ENCODE measurements at regions not wholly inside any gene's neighbourhood (a gene's known extent, or its start where the extent isn't known, plus 50 kb on each side); places are given as distances from the start of the nearest gene placed in this dataset.

- no peak overlapping the region for H3K4me3 ChIP-seq (ENCODE audit: low read depth, low read length)
- DNase-seq: no peak
- no peak overlapping the region for H3K27ac ChIP-seq
- no peak for TF ChIP-seq CTCF (IDR thresholded peaks at IDR 0.05; ENCODE audit: low read depth, low read length)
- H3K9me3 ChIP-seq (ENCODE audit: severe bottlenecking): no peaks in the 10 kb centered on the region
- no peaks in the 10 kb centered on the region for H3K27me3 ChIP-seq (ENCODE audit: insufficient read depth, low read depth, severe bottlenecking)
- H3K36me3 ChIP-seq: no peaks in the 10 kb centered on the region
These were observed 775.7 kb downstream of the SLC6A15 start for GRCh38 chr12:84136862-84137367.

GRCh38 chr12:84135586-84136279 is 776.9 kb downstream of the SLC6A15 start:
- no peak for DNase-seq
- TF ChIP-seq CTCF (IDR thresholded peaks at IDR 0.05; ENCODE audit: low read depth, low read length): no peak
- no peak overlapping the region for H3K27ac ChIP-seq

GRCh38 chr12:84134797-84135366 is 777.7 kb downstream of the SLC6A15 start:
- H3K9me3 ChIP-seq (ENCODE audit: severe bottlenecking): no peaks in the 10 kb centered on the region
- no peak for TF ChIP-seq CTCF (IDR thresholded peaks at IDR 0.05; ENCODE audit: low read depth, low read length)
- DNase-seq: no peak
- H3K36me3 ChIP-seq: no peaks in the 10 kb centered on the region
- H3K4me3 ChIP-seq (ENCODE audit: low read depth, low read length): no peak overlapping the region
- no peak overlapping the region for H3K27ac ChIP-seq
- H3K27me3 ChIP-seq (ENCODE audit: insufficient read depth, low read depth, severe bottlenecking): no peaks in the 10 kb centered on the region

More at GRCh38 chr12:84135586-84136279, 776.9 kb downstream of the SLC6A15 start:
- no peaks in the 10 kb centered on the region for H3K27me3 ChIP-seq (ENCODE audit: insufficient read depth, low read depth, severe bottlenecking)
- no peaks in the 10 kb centered on the region for H3K36me3 ChIP-seq
- H3K9me3 ChIP-seq (ENCODE audit: severe bottlenecking): no peaks in the 10 kb centered on the region
- no peak overlapping the region for H3K4me3 ChIP-seq (ENCODE audit: low read depth, low read length)

GRCh38 chr12:84131076-84131475 is 781.5 kb downstream of the SLC6A15 start:
- no peak overlapping the region for H3K4me3 ChIP-seq (ENCODE audit: low read depth, low read length)
- no peaks in the 10 kb centered on the region for H3K9me3 ChIP-seq (ENCODE audit: severe bottlenecking)
- no peaks in the 10 kb centered on the region for H3K36me3 ChIP-seq
- no peak for TF ChIP-seq CTCF (IDR thresholded peaks at IDR 0.05; ENCODE audit: low read depth, low read length)
- no peak for DNase-seq
- H3K27me3 ChIP-seq (ENCODE audit: insufficient read depth, low read depth, severe bottlenecking): no peaks in the 10 kb centered on the region
- no peak overlapping the region for H3K27ac ChIP-seq

- no peak overlapping the region for H3K27ac ChIP-seq
- DNase-seq: no peak
- H3K27me3 ChIP-seq (ENCODE audit: insufficient read depth, low read depth, severe bottlenecking): no peaks in the 10 kb centered on the region
- H3K9me3 ChIP-seq (ENCODE audit: severe bottlenecking): no peaks in the 10 kb centered on the region
- H3K36me3 ChIP-seq: no peaks in the 10 kb centered on the region
- H3K4me3 ChIP-seq (ENCODE audit: low read depth, low read length): no peak overlapping the region
- no peak for TF ChIP-seq CTCF (IDR thresholded peaks at IDR 0.05; ENCODE audit: low read depth, low read length)
These were observed 784.2 kb downstream of the SLC6A15 start for GRCh38 chr12:84128117-84128991.

All from WERI-Rb-1 (cell line).